NCI-H146 treated with DMSO at 0.1 percent for 48 hours (cell line): ENCODE measurements at regions not wholly inside any gene's neighbourhood (a gene's known extent, or its start where the extent isn't known, plus 50 kb on each side); places are given as distances from the start of the nearest gene placed in this dataset.
"Not testable (repeated sequence)": the region's sequence is repeated elsewhere in the genome, so short reads cannot be mapped to it uniquely, and the experiment has no call there.

ENCODE experiments used
- DNase-seq: peaks from one replicate; lab custom pipeline; 2025; ENCODE audit not compliant: unreplicated experiment; lab: John Stamatoyannopoulos, UW

DNA sequence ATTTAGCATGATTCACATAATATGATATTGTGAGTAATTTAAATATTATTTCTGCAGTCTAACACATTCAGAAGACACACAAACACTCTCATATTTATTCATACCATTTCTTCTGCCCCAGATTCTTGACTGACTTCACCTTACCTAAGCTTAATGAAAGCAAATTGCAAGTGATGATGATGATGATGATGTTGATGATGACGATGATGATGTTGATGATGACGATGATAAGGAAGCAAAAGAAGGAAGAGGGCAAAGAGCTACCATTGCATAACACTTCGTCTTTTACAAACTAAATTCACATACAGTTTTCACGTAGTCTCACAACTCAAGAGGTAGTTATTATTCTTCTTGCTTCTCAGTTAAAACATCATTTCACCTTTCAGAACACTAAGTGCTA is 404.7 kb downstream of the NAF1 start:
- DNase-seq = no peak

DNA sequence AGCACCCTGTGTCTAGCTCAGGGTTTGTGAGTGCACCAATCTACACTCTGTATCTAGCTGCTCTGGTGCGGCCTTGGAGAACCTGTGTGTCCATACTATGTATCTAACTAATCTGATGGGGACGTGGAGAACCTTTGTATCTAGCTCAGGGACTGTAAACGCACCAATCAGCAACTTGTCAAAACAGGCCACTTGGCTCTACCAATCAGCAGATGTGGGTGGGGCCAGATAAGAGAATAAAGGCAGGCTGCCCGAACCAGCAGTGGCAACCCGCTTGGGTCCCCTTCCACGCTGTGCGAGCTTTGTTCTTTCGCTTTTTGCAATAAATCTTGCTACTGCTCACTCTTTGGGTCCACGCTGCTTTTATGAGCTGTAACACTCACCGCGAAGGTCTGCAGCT is 426.5 kb downstream of the NAF1 start:
- DNase-seq = not testable (repeated sequence)

DNA sequence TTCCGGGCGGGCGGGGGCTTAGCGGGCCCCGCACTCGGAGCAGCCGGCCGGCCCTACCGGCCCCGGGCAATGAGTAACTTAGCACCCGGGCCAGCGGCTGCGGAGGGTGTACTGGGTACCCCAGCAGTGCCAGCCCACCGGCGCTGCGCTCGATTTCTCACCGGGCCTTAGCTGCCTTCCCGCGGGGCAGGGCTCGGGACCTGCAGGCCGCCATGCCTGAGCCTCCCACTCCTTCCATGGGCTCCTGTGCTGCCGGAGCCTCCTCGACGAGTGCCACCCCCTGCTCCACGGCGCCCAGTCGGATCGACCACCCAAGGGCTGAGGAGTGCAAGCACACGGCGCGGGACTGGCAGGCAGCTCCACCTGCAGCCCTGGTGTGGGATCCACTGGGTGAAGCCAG is 427.1 kb downstream of the NAF1 start:
- DNase-seq = not testable (repeated sequence)

DNA sequence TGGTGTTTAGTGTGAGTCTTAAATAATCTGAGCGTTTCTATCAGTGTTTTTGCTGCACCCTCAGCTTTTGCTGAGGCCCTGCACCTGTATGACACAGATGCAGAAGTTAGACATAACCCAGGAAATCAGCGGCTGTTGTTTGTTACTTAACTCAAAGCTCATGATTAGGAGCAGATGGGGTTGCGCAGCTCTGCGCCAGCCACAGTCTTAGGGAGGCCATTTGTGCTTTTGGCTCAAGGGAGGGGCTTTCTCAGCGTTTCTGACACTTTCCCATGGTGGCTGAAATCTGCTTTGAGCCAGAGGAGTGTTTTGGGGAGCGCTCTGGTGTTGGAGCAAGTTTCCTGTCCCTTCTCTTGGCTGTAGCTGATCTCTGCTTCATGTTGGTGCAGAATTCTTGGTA is 433.8 kb downstream of the NAF1 start:
- no peak for DNase-seq

GRCh38 chr4:162727766-162728165 is 438.9 kb downstream of the NAF1 start:
- DNase-seq = no peak

DNA sequence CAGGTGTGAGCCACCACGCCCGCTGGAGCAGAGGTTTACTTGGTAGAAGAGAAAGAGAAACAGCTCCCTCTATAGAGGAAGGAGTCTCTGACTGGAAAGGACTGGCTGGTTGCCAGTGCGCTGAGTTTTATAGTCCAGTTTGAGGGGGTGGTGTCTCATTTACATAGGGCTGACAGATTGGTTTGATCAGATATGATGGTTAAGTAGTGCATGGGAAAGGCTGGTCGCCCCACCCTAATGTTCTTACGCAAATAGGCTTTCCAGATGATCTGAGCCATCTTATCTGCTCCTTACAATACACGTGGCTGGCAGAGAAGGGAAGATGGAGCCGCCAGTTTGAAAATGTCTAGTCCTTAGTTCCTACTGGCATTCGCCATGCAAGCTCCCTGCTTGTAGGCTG is 439.5 kb downstream of the NAF1 start:
- DNase-seq = no peak

DNA sequence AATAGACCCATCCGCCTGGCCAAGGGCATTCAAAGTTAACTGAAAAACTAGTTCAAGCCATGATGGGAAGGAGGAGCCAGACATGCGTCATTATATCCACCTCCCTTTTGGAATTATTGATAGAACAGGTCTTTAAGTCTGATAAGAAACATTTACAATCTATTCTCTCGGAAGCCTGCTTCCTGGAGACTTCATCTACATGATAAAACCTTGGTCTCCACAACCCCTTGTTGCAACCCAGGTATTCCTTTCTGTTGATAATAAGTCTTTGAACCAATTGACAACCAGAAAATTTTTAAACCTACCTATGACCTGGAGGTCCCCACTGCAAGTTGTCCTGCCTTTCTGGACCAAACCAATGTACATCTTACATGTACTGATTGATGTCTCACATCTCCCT is 451.3 kb downstream of the NAF1 start:
- no peak for DNase-seq

GRCh38 chr4:162707962-162708361 is 458.7 kb downstream of the NAF1 start:
- no peak for DNase-seq

DNA sequence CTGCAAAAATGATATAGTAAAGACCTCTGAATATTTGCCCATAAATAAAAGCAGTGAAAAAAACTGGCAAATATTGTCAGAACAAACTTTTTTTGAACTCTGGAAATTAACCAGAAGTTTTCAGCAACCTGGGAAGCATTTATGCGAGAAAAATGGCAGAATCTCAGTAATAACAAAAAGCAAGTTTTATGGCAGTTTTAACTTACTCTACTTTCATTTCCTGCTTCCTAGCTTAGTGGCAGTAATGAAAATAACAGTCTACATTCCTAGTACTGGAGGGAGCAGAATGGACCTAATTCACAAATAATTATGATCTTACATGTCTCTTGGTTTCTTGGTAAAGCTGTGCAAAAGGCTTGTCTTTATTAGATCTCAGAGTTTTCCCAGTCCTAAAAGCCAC is 460.1 kb downstream of the NAF1 start:
- no peak for DNase-seq

DNA sequence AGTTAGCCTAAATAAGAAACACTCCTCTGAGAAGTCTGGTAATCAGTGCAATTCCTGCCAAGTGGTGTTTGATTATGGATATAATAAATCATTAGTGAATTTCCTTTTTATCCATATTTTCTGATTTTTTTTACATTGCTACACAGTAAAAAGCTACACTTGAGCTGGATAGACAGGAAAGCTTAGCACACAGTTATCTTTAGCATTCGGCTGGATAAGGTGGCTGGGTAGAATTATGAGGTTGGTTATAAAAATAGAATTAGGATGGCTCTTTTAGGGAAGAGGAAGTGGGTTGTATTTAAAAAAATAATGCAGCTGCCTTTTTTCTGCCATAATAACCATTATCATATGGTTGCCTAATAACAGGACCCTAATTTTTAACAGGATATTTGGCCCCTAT is 460.6 kb downstream of the NAF1 start:
- DNase-seq = no peak

DNA sequence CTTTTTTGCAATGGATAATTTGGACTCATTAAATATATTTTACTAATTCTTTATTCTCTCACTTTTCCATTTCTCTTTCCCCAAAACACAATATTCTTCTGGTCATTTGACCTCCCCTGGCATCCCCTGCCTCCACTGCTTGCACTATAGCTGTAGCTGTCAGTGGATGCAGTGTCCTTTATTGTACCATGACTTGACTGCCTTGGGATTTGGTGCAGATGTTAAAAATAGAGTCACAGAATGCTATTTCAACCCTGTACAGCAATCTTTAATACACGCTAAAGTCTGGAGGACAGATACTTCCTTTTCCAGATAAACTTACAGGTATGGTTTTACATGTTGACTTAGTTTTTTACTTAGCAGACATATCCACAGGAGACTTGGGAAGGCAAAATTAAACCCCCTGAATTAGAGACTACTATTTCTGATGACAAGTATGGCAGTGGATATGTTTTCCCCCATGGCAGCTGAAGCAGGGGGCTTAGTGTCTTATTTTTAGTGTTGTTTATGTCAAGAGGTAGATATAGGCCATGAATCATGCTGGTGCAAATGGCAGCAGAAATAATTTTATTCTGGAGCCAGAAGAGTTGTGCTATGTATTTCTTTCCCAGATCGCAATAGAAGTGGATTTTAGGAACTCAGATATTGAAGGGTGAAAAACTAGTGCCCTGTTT is 461.4 kb downstream of the NAF1 start:
- no peak for DNase-seq

GRCh38 chr4:162700815-162701361 is 465.8 kb downstream of the NAF1 start:
- no peak for DNase-seq

- DNase-seq = no peak
Observed at GRCh38 chr4:162700358-162700757, 466.3 kb downstream of the NAF1 start.

- DNase-seq = no peak
Observed at GRCh38 chr4:162699629-162700028, 467.1 kb downstream of the NAF1 start.

GRCh38 chr4:162685410-162685809 is 481.3 kb downstream of the NAF1 start:
- DNase-seq = no peak

DNA sequence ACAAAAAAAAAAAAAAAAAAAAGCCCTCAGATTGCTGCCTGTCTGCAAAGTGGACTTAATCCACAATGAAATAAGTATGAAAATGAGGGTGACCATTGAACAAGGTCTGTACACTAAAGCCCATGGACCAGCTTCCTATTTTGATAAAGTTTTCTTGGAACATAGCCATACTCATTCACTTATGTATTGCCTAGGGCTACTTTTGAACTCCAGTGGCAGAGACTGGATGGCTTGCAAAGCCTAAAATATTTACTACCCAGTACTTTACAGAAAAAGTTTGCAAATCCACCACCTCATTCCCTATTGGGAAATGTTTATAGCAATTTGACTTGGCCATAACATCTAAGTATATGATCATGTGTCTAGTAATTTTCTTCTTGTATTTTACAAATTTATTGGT is 481.7 kb downstream of the NAF1 start:
- DNase-seq = no peak

- no peak for DNase-seq
Observed at GRCh38 chr4:162684371-162684700, 482.4 kb downstream of the NAF1 start.

- DNase-seq = no peak
Observed at GRCh38 chr4:162683659-162684370, 482.9 kb downstream of the NAF1 start.

DNA sequence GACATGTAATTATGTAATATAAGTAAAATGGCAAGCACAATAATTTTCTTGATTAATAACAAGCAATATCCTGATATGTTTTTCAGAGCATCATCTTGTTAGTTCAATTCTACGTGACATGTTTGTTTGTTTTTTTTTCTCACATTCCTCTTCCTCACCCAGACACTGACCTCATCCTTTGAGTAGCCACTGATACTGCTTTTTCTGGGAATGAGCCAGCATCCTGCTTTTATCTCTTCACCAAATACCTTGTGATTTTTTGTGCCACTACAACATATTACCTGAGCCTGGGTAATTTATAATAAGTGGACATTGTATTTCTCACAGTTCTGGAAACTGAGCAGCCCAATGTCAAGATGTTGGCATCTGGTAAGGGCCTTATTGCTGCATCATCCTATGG is 484.0 kb downstream of the NAF1 start:
- no peak for DNase-seq

- no peak for DNase-seq
Observed at GRCh38 chr4:162681212-162681611, 485.5 kb downstream of the NAF1 start.

GRCh38 chr4:162675661-162676060 is 491.0 kb downstream of the NAF1 start:
- no peak for DNase-seq

- no peak for DNase-seq
Observed at GRCh38 chr4:162661913-162662312, 498.1 kb upstream of the FSTL5 start.

DNA sequence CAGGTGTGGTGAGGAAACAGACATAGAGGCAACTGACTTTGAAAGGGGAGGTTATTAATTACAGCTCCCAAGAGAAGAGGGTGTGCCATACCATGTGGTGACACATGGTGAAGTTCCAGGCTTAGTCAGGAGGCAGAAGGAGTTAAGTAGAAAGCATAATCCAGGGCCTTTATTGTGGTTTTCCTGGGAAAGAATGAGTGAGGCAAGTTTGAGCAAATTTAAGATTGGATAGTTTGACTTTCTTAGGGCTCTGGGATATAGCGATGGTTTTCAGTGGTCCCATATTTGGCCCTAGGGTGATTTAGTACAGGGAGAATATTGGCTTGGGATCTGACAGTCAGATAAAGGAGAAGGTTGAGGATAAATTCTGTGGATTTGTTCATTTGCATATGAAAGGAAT is 495.9 kb upstream of the FSTL5 start:
- DNase-seq = no peak
